DMS153 treated with DMSO at 0.1 percent for 48 hours (cell line): ENCODE measurements at regions not wholly inside any gene's neighbourhood (a gene's known extent, or its start where the extent isn't known, plus 50 kb on each side); places are given as distances from the start of the nearest gene placed in this dataset.

ENCODE experiments used
- DNase-seq: peaks from one replicate; lab custom pipeline; 2025; ENCODE audit not compliant: unreplicated experiment; lab: John Stamatoyannopoulos, UW

- no peak for DNase-seq
These were observed 101.7 kb upstream of the GPR139 start for GRCh38 chr16:20175358-20175757.

- no peak for DNase-seq
These were observed 93.6 kb upstream of the GPR139 start for GRCh38 chr16:20167323-20167722.

GRCh38 chr16:20166531-20167235 lies 93.0 kb upstream of the GPR139 start:
- DNase-seq: no peak

GRCh38 chr16:20153444-20153843 lies 79.8 kb upstream of the GPR139 start:
- no peak for DNase-seq

GRCh38 chr16:20147091-20147490 lies 73.4 kb upstream of the GPR139 start:
- DNase-seq: no peak

GRCh38 chr16:20141956-20142355 lies 68.3 kb upstream of the GPR139 start:
- DNase-seq: no peak

GRCh38 chr16:20137909-20138308 lies 64.2 kb upstream of the GPR139 start:
- DNase-seq: no peak

GRCh38 chr16:20137194-20137593 lies 63.5 kb upstream of the GPR139 start:
- no peak for DNase-seq

- no peak for DNase-seq
These were observed 62.8 kb upstream of the GPR139 start for GRCh38 chr16:20136446-20136968.

GRCh38 chr16:20129375-20129774 lies 55.7 kb upstream of the GPR139 start:
- DNase-seq: no peak
